ENCODE measurements at regions not wholly inside any gene's neighbourhood (a gene's known extent, or its start where the extent isn't known, plus 50 kb on each side); places are given as distances from the start of the nearest gene placed in this dataset.

GRCh38 chr21:41602531-41602930 is 94.6 kb upstream of the TMPRSS2 start:
- intact Hi-C loops (cut with micrococcal nuclease; ENCODE audit: unreplicated experiment) = loop anchor here (10.0 kb wide), 1 partner anchor 318 kb away; no protein-coding TSS in a partner anchor
- H3K9ac ChIP-seq (ENCODE audit: insufficient read depth, low read depth, low read length) = no peak overlapping the region
- FAIRE-seq (no peak), DNase-seq (ENCODE audit: low spot score) (no peak), ATAC-seq (no peak)
- no peak overlapping the region for H3K27ac ChIP-seq (ENCODE audit: extremely low read length, insufficient read depth, low read length)
- 40% methylated on average over 14 of the region's 14 CpGs for WGBS (ENCODE audit: low lambda C conversion rate)
- TF ChIP-seq ZNF687 (CRISPR knock-in tag; IDR thresholded peaks at IDR 0.05) (no peak), TEAD3 (CRISPR knock-in tag; optimal IDR thresholded peaks at IDR 0.05; ENCODE audit: borderline replicate concordance) (no peak)
- no peak overlapping the region for H2AFZ ChIP-seq (ENCODE audit: low read length)
- ChIA-PET POLR2A (no interaction called here), CTCF (ENCODE audit: low intra/inter-chr PET ratio, low total read pairs) (no interaction called here)
- in situ Hi-C loops (cut with HindIII; ENCODE audit: extremely low pct_ligation_motif_present, low pct_unique_long_range_greater_than_20kb) = loop anchor here (25.0 kb wide), 1 partner anchor 510 kb away; no protein-coding TSS in a partner anchor
- no peaks in the 10 kb centered on the region for H3K36me3 ChIP-seq (replicated peaks in 1 of 2; ENCODE audit: control insufficient read depth in 1 of 2, insufficient read depth in 2 of 2, low read length in 2 of 2)
- H3K79me2 ChIP-seq (ENCODE audit: insufficient read depth, low read length) = no peaks in the 10 kb centered on the region
- H3K27me3 ChIP-seq (ENCODE audit: control insufficient read depth in 1 of 2, insufficient read depth in 2 of 2, low read length in 2 of 2) = peaks cover 1 to 4% of the 10 kb centered on the region in 2 experiments; a peak in 3 of 5 replicates
- no peaks in the 10 kb centered on the region for H4K20me1 ChIP-seq (ENCODE audit: insufficient read depth, low read length)
- no peak overlapping the region for H3K4me3 ChIP-seq (replicated peaks in 1 of 3; ENCODE audit: insufficient read depth in 1 of 3, low read depth in 2 of 3, low read length in 3 of 3)
- H3K9me3 ChIP-seq (ENCODE audit: low read length) = no peaks in the 10 kb centered on the region
- no TSS peak for BruUV-seq (replicated peaks)
- peaks cover 57% of the 10 kb centered on the region for H3K4me1 ChIP-seq (ENCODE audit: insufficient read depth, low read length)
- H3K4me2 ChIP-seq (ENCODE audit: low read depth, low read length) = no peak overlapping the region

DNA sequence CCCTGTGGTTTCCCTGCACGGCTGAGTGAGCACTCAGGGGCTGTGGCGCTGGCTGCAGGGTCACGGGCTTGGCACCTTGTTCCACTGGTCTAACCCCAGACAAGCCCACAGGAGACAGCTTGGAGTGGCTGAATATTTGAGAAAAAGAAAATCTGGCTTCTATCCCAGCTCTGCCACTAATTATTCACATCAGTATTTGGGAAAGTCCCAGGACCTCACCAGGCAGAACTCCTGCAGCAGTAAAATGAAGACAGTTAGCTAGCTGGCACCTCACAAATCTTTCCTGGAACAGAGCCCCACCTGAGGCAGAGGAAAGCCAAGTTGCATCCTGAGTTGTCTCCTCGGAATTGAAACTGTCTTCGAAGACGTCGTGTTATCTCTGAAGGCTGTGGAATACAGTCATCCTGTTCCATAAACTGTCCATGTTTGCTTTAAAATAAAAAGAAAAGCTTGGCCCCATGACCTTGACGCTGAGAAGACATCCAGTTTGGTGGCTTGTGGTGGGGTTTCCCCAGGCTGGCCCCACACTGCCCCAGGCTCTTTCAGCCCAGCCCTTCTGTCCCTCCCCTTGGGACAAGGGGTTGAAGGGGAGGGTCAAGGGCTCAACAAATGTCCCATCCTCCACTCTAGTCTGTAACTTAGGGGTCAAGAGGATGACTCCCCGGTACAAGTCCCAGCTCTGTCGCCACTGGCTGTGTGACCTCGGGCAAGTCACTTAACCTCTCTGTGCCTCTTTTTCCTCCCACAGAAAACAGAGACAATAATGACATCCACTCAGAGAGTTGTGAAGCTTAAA is 93.8 kb upstream of the TMPRSS2 start:
- intact Hi-C loops (cut with micrococcal nuclease; ENCODE audit: unreplicated experiment) (loop anchor here (10.0 kb wide), 1 partner anchor 317 kb away; no protein-coding TSS in a partner anchor), in situ Hi-C loops (cut with HindIII; ENCODE audit: extremely low pct_ligation_motif_present, low pct_unique_long_range_greater_than_20kb) (loop anchor here (25.0 kb wide), 1 partner anchor 511 kb away; no protein-coding TSS in a partner anchor)
- no TSS peak for BruUV-seq (replicated peaks)
- Histone ChIP-seq H3K27ac (ENCODE audit: extremely low read length, insufficient read depth, low read length) (no peak overlapping the region), H3K36me3 (replicated peaks in 1 of 2; ENCODE audit: control insufficient read depth in 1 of 2, insufficient read depth in 2 of 2, low read length in 2 of 2) (no peaks in the 10 kb centered on the region), H3K4me3 (replicated peaks in 1 of 3; ENCODE audit: insufficient read depth in 1 of 3, low read depth in 2 of 3, low read length in 3 of 3) (no peak overlapping the region), H3K9me3 (ENCODE audit: low read length) (no peaks in the 10 kb centered on the region), H3K9ac (ENCODE audit: insufficient read depth, low read depth, low read length) (no peak overlapping the region), H2AFZ (ENCODE audit: low read length) (no peak overlapping the region), H3K79me2 (ENCODE audit: insufficient read depth, low read length) (no peaks in the 10 kb centered on the region), H3K4me1 (ENCODE audit: insufficient read depth, low read length) (peaks cover 54% of the 10 kb centered on the region), H3K4me2 (ENCODE audit: low read depth, low read length) (no peak overlapping the region), H4K20me1 (ENCODE audit: insufficient read depth, low read length) (no peaks in the 10 kb centered on the region), H3K27me3 (ENCODE audit: control insufficient read depth in 1 of 2, insufficient read depth in 2 of 2, low read length in 2 of 2) (peaks cover 0 to 1% of the 10 kb centered on the region in 2 experiments; a peak in 1 of 5 replicates)
- ChIA-PET POLR2A (no interaction called here), CTCF (ENCODE audit: low intra/inter-chr PET ratio, low total read pairs) (no interaction called here)
- DNase-seq (ENCODE audit: low spot score) = no peak
- 15% methylated on average over 7 of the region's 11 CpGs for WGBS (ENCODE audit: low lambda C conversion rate)
- FAIRE-seq = no peak
- ATAC-seq = no peak
- TF ChIP-seq ZMYM3 (CRISPR knock-in tag; IDR thresholded peaks at IDR 0.05) (peak; percentile 71), MYC (CRISPR knock-in tag; IDR thresholded peaks at IDR 0.05; ENCODE audit: borderline replicate concordance) (no peak), ZNF724P (CRISPR knock-in tag; IDR thresholded peaks at IDR 0.05; ENCODE audit: borderline replicate concordance) (no peak), ZNF678 (CRISPR knock-in tag; IDR thresholded peaks at IDR 0.05) (no peak), HDAC2 (CRISPR knock-in tag; IDR thresholded peaks at IDR 0.05) (no peak), KMT2B (CRISPR knock-in tag; IDR thresholded peaks at IDR 0.05) (no peak), ZNF256 (CRISPR knock-in tag; conservative IDR thresholded peaks at IDR 0.05) (no peak), ZNF124 (CRISPR knock-in tag; IDR thresholded peaks at IDR 0.05) (no peak), ZNF768 (CRISPR knock-in tag; IDR thresholded peaks at IDR 0.05) (peak; percentile 97), ZNF550 (CRISPR knock-in tag; IDR thresholded peaks at IDR 0.05; ENCODE audit: borderline replicate concordance) (no peak), REL (CRISPR knock-in tag; conservative IDR thresholded peaks at IDR 0.05) (no peak)
- TF ChIP-seq, protein P1, sequence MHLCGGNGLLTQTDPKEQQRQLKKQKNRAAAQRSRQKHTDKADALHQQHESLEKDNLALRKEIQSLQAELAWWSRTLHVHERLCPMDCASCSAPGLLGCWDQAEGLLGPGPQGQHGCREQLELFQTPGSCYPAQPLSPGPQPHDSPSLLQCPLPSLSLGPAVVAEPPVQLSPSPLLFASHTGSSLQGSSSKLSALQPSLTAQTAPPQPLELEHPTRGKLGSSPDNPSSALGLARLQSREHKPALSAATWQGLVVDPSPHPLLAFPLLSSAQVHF (CRISPR knock-in tag; IDR thresholded peaks at IDR 0.05) = no peak

Data from HepG2 (cell line).